PFSK-1 (cell line): ENCODE measurements at regions not wholly inside any gene's neighbourhood (a gene's known extent, or its start where the extent isn't known, plus 50 kb on each side); places are given as distances from the start of the nearest gene placed in this dataset.

ENCODE experiments used
- POLR2AphosphoS5 ChIP-seq: IDR thresholded peaks from 2 replicates; pipeline ENCODE4 v1.6.1; 2012; ENCODE audit warnings: low read depth, mild to moderate bottlenecking, control low read depth, low read length, moderate library complexity
- REST ChIP-seq, 2 experiments: IDR thresholded peaks; 2 replicates each; pipeline versions ENCODE4 v1.6.1 to v1.8.0; 2011 to 2012; ENCODE audit warnings: low read depth in 2 of 2, low read length in 2 of 2, control low read depth in 1 of 2, inconsistent platforms in 1 of 2, mild to moderate bottlenecking in 1 of 2, moderate library complexity in 1 of 2; ENCODE audit not compliant: insufficient read depth in 1 of 2

GRCh38 chr10:9625304-9625703 is 1392.4 kb upstream of the CELF2 start:
- TF ChIP-seq POLR2AphosphoS5, result no peak
- no peak for TF ChIP-seq REST (IDR thresholded peaks at IDR 0.05; ENCODE audit: insufficient read depth in 1 of 2, low read depth in 2 of 2, low read length in 2 of 2)
